Endothelial cell of umbilical vein (primary cell): ENCODE measurements at regions not wholly inside any gene's neighbourhood (a gene's known extent, or its start where the extent isn't known, plus 50 kb on each side); places are given as distances from the start of the nearest gene placed in this dataset.

Source experiments
- BruUV-seq: library from RNA; stranded (reverse); fragments of 400-500 nt; replicated peaks from 2 replicates; lab custom pipeline; 2021; lab: Mats Ljungman, UMichigan
- CTCF ChIA-PET: fragments of 300-600, 350-600 bp; sonication (Branson Sonifier 250); formaldehyde crosslinking; loops from one replicate; lab custom pipeline; 2021; ENCODE audit warnings: antibody characterized with exemption, inconsistent platforms; lab: Charles Lee
- POLR2A ChIA-PET: fragments of 300-600, 350-600 bp; sonication (Branson Sonifier 250); formaldehyde crosslinking; loops from one replicate; lab custom pipeline; 2021; ENCODE audit warnings: antibody characterized with exemption, inconsistent platforms; lab: Charles Lee
- DNase-seq: peaks from one replicate; pipeline ENCODE4 v3.0.0-alpha.2; 2011; ENCODE audit warnings: low read depth, low spot score
- FAIRE-seq: peaks from 2 replicates; lab custom pipeline; 2011; peaks lifted over from hg19 to GRCh38; lab: Jason Lieb, UNC
- H2AFZ ChIP-seq: 2 replicates; pipeline ENCODE4 v1.6.0; 2012; ENCODE audit warnings: low read depth, low read length, control low read depth, inconsistent platforms
- H3K27ac ChIP-seq: 2 replicates; pipeline ENCODE4 v1.5.1; 2011; ENCODE audit warnings: low read depth, mild to moderate bottlenecking, control low read depth, low read length, moderate library complexity; ENCODE audit not compliant: insufficient read depth
- H3K27me3 ChIP-seq, 2 experiments: 2 replicates each; pipeline versions ENCODE4 v1.6.0 to v1.6.1; 2011; ENCODE audit warnings: low read length in 2 of 2, mixed read lengths in 1 of 2; ENCODE audit not compliant: control insufficient read depth in 2 of 2, insufficient read depth in 2 of 2
- H3K36me3 ChIP-seq, 2 experiments: 2 replicates in 1 of 2; 3 replicates in 1 of 2; pipeline ENCODE4 v1.5.1; 2011; ENCODE audit warnings: low read length in 2 of 2, mild to moderate bottlenecking in 1 of 2, moderate library complexity in 1 of 2; ENCODE audit not compliant: control insufficient read depth in 2 of 2, insufficient read depth in 2 of 2; ENCODE audit errors: extremely low read depth in 1 of 2
- H3K4me1 ChIP-seq: 3 replicates; pipeline ENCODE4 v1.5.1; 2011; ENCODE audit warnings: mild to moderate bottlenecking, low read length; ENCODE audit not compliant: control insufficient read depth, insufficient read depth; ENCODE audit errors: extremely low read depth
- H3K4me2 ChIP-seq: 2 replicates; pipeline ENCODE4 v1.6.1; 2011; ENCODE audit warnings: low read length, control low read depth, mixed read lengths; ENCODE audit not compliant: insufficient read depth
- H3K4me3 ChIP-seq, 3 experiments: fragments of 200-600 bp in 1 of 3; sonication (generic), shearing (Covaris generic) in 1 of 3; replicated peaks in 1 of 3; 2 replicates each; pipeline ENCODE4 v1.5.1; 2011 to 2016; ENCODE audit warnings: control low read depth in 3 of 3, low read length in 3 of 3, mild to moderate bottlenecking in 2 of 3, inconsistent platforms in 1 of 3, low read depth in 1 of 3, moderate library complexity in 1 of 3; ENCODE audit not compliant: insufficient read depth in 1 of 3
- H3K79me2 ChIP-seq: 2 replicates; pipeline ENCODE4 v1.6.0; 2012; ENCODE audit warnings: low read length, inconsistent platforms; ENCODE audit not compliant: control insufficient read depth, insufficient read depth
- H3K9ac ChIP-seq: replicated peaks from 2 replicates; pipeline ENCODE3; 2011; ENCODE audit warnings: low read length, control low read depth; ENCODE audit not compliant: insufficient read depth; ENCODE audit errors: extremely low read depth
- H3K9me1 ChIP-seq: replicated peaks from 3 replicates; pipeline ENCODE4 v1.6.0; 2011; ENCODE audit warnings: mild to moderate bottlenecking, low read length; ENCODE audit not compliant: control insufficient read depth, insufficient read depth; ENCODE audit errors: extremely low read depth
- H3K9me3 ChIP-seq: replicated peaks from 2 replicates; pipeline ENCODE4 v1.5.1; 2012; ENCODE audit warnings: low read length, inconsistent platforms; ENCODE audit not compliant: control insufficient read depth, insufficient read depth
- H4K20me1 ChIP-seq: replicated peaks from 2 replicates; pipeline ENCODE3; 2011; ENCODE audit warnings: mild to moderate bottlenecking, low read length; ENCODE audit not compliant: control insufficient read depth, insufficient read depth; ENCODE audit errors: extremely low read depth
- GATA2 ChIP-seq: IDR thresholded peaks from 2 replicates; pipeline ENCODE4 v1.7.0; 2011; ENCODE audit warnings: low read depth, mild to moderate bottlenecking, moderate library complexity, mixed read lengths, low read length; ENCODE audit not compliant: insufficient read length, insufficient read depth
- JUN ChIP-seq: IDR thresholded peaks from 2 replicates; pipeline ENCODE4 v1.6.1; 2011; ENCODE audit warnings: borderline replicate concordance, low read depth; ENCODE audit not compliant: insufficient read length, insufficient read depth
- MYC ChIP-seq: IDR thresholded peaks from one replicate; pipeline ENCODE4 v1.6.1; 2011; ENCODE audit warnings: mild to moderate bottlenecking, low read depth, low read length
- POLR2A ChIP-seq: IDR thresholded peaks from 2 replicates; pipeline ENCODE4 v1.6.1; 2012; ENCODE audit warnings: low read depth, mild to moderate bottlenecking, control low read depth, low read length
- POLR2AphosphoS5 ChIP-seq: IDR thresholded peaks from 2 replicates; pipeline ENCODE4 v1.6.1; 2012; ENCODE audit warnings: low read depth, mild to moderate bottlenecking, control low read depth, low read length, moderate library complexity; ENCODE audit not compliant: insufficient read depth
- dilution Hi-C: fragments of 300-500 bp; cut with MboI; formaldehyde crosslinking; loops from one replicate; pipeline ENCODE4 v1.15.0; 2019; ENCODE audit warnings: low sequenced_read_pairs; ENCODE audit not compliant: extremely low pct_ligation_motif_present
- intact Hi-C: fragments of 100-400 bp; cut with micrococcal nuclease; formaldehyde crosslinking; loops from one replicate; pipeline ENCODE4 v1.10.0; 2022
- TF ChIP-seq, protein P1 (sequence below), 2 donors: IDR thresholded peaks; 1 replicate in 1 of 2; 2 replicates in 1 of 2; pipeline ENCODE4 v1.5.1; 2011; ENCODE audit warnings: low read length in 2 of 2, mild to moderate bottlenecking in 2 of 2, moderate library complexity in 2 of 2, control low read depth in 1 of 2, inconsistent platforms in 1 of 2, low read depth in 1 of 2; ENCODE audit not compliant: insufficient read depth in 1 of 2; ENCODE audit errors: extremely low read depth in 1 of 2
- TF ChIP-seq, protein P2 (sequence below): IDR thresholded peaks from 2 replicates; pipeline ENCODE4 v1.6.1; 2011; ENCODE audit not compliant: insufficient read depth, insufficient read length

DNA sequence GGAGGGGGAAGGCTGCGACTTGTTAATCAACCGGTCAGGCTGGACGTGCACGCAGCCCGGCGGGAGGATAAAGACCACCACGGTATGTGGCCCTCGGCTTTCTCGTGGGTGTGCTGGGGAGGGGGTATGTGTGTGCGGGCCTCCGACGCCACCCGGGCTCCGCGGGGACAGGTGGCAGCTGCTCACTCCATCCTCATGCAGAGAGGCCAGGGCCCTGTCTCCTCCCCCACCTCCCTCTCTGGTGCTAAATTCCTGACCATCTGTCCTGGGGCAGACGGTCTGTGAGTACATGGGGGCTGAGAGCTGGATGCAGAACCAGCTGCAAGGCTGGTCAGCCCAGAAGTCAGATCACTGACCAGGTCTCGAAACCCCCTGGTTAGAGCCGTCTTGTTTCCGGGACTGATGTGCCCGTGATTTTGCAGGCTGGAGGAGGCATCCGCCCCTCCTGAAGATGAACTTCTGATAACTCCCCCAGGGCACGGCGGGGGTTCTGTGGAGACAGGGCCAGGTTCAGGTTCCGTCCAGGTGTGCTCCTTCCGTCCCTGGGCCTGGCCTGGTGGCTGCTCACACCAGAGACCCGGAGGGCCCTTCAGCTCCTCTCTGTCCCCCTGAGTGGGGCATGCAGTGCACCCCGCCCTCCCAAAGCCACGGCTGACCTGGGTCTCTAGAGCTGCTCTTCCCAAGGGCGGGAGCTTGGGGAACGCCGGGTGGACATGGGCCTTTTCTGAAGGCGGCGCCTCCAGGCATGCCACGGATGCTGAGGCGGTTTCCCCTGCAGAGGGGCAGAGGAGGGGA is 1119.7 kb downstream of the BRD1 start:
- Histone ChIP-seq H3K9me3 (peaks cover 20% of the 10 kb centered on the region), H3K9ac (no peak overlapping the region), H3K36me3 (no peaks in the 10 kb centered on the region), H3K9me1 (no peaks in the 10 kb centered on the region), H3K27ac (no peak overlapping the region), H3K79me2 (no peaks in the 10 kb centered on the region), H3K27me3 (no peaks in the 10 kb centered on the region), H2AFZ (no peak overlapping the region), H4K20me1 (no peaks in the 10 kb centered on the region), H3K4me1 (no peaks in the 10 kb centered on the region), H3K4me2 (no peak overlapping the region), H3K4me3 (no peak overlapping the region)
- TF ChIP-seq POLR2AphosphoS5, result no peak
- no peak for TF ChIP-seq MYC
- TF ChIP-seq GATA2, result no peak
- TF ChIP-seq JUN, result no peak
- TF ChIP-seq, protein P1, sequence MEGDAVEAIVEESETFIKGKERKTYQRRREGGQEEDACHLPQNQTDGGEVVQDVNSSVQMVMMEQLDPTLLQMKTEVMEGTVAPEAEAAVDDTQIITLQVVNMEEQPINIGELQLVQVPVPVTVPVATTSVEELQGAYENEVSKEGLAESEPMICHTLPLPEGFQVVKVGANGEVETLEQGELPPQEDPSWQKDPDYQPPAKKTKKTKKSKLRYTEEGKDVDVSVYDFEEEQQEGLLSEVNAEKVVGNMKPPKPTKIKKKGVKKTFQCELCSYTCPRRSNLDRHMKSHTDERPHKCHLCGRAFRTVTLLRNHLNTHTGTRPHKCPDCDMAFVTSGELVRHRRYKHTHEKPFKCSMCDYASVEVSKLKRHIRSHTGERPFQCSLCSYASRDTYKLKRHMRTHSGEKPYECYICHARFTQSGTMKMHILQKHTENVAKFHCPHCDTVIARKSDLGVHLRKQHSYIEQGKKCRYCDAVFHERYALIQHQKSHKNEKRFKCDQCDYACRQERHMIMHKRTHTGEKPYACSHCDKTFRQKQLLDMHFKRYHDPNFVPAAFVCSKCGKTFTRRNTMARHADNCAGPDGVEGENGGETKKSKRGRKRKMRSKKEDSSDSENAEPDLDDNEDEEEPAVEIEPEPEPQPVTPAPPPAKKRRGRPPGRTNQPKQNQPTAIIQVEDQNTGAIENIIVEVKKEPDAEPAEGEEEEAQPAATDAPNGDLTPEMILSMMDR (IDR thresholded peaks at IDR 0.05; ENCODE audit: extremely low read depth in 1 of 2, insufficient read depth in 1 of 2, low read depth in 1 of 2, low read length in 2 of 2), result no peak
- no peak for TF ChIP-seq POLR2A
- TF ChIP-seq, protein P2, sequence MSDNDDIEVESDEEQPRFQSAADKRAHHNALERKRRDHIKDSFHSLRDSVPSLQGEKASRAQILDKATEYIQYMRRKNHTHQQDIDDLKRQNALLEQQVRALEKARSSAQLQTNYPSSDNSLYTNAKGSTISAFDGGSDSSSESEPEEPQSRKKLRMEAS, result no peak
- FAIRE-seq (no peak), DNase-seq (no peak)
- CTCF ChIA-PET, result no interaction called here
- intact Hi-C loops (no loop called here), dilution Hi-C loops (no loop called here)
- POLR2A ChIA-PET, result no interaction called here
- BruUV-seq, result no TSS peak
